Naive thymus-derived CD8-positive, alpha-beta T cell (primary cell): ENCODE measurements at regions not wholly inside any gene's neighbourhood (a gene's known extent, or its start where the extent isn't known, plus 50 kb on each side); places are given as distances from the start of the nearest gene placed in this dataset.

ENCODE experiments used
- ATAC-seq, 2 donors: fragments of 150-1000 bp; cut with Tn5 transposase in 1 of 2; sonication (Bioruptor Pico), chemical (Tn5 transposase) in 1 of 2; 1 replicate in 1 of 2; 2 replicates in 1 of 2; pipeline ENCODE4 v1.10.0; 2021; ENCODE audit warnings: mild to moderate bottlenecking in 2 of 2, moderate library complexity in 2 of 2
- POLR2A ChIA-PET: fragments of 350-600 bp; sonication (Branson Sonifier 250); formaldehyde crosslinking; loops from one replicate; lab custom pipeline; 2021; ENCODE audit warnings: antibody characterized with exemption; lab: Charles Lee
- DNase-seq, 10 donors: peaks; one replicate each; pipeline versions ENCODE4 v3.0.0 to v3.0.0-alpha.2; 2020 to 2022
- H3K27ac Mint-ChIP-seq, 10 donors: one replicate each; pipeline ENCODE4 v1.8.0; 2020 to 2022; ENCODE audit warnings: mild to moderate bottlenecking in 10 of 10, mixed read lengths in 10 of 10, moderate library complexity in 4 of 10, inconsistent platforms in 1 of 10
- H3K27me3 Mint-ChIP-seq, 5 donors: one replicate each; pipeline ENCODE4 v1.8.0; 2021 to 2022; ENCODE audit warnings: mixed read lengths in 5 of 5
- H3K36me3 Mint-ChIP-seq, 3 donors: one replicate each; pipeline ENCODE4 v1.8.0; 2020 to 2022; ENCODE audit warnings: mixed read lengths in 3 of 3, mild to moderate bottlenecking in 2 of 3, inconsistent platforms in 1 of 3
- H3K4me1 Mint-ChIP-seq, 4 donors: one replicate each; pipeline ENCODE4 v1.8.0; 2021 to 2022; ENCODE audit warnings: mixed read lengths in 4 of 4
- H3K4me3 Mint-ChIP-seq, 10 donors: one replicate each; pipeline ENCODE4 v1.8.0; 2020 to 2022; ENCODE audit warnings: mild to moderate bottlenecking in 10 of 10, mixed read lengths in 10 of 10, moderate library complexity in 6 of 10, inconsistent platforms in 1 of 10
- H3K9me3 Mint-ChIP-seq, 9 donors: one replicate each; pipeline ENCODE4 v1.8.0; 2020 to 2022; ENCODE audit warnings: mixed read lengths in 9 of 9, mild to moderate bottlenecking in 3 of 9, inconsistent platforms in 1 of 9, moderate library complexity in 1 of 9

- Mint-ChIP-seq H3K4me3 (no peak overlapping the region), H3K9me3 (peaks cover 0 to 4% (median under 1%) of the 10 kb centered on the region in 9 donors), H3K27me3 (peaks cover 0 to 1% (median 0%) of the 10 kb centered on the region in 5 donors), H3K4me1 (no peaks in the 10 kb centered on the region), H3K36me3 (peaks cover 0 to 5% (median 4%) of the 10 kb centered on the region in 3 donors), H3K27ac (no peak overlapping the region)
- POLR2A ChIA-PET: no interaction called here
- DNase-seq (no peak), ATAC-seq (no peak)
Measured at GRCh38 chr21:15406791-15407190, 323.0 kb upstream of the USP25 start.

- no peak overlapping the region for H3K4me3 Mint-ChIP-seq
- no peak for DNase-seq
Measured at GRCh38 chr21:15407585-15407984, 322.2 kb upstream of the USP25 start.

GRCh38 chr21:15408089-15408488 is 321.7 kb upstream of the USP25 start:
- Mint-ChIP-seq H3K4me1 (no peaks in the 10 kb centered on the region), H3K27me3 (peaks cover 0 to 1% (median 0%) of the 10 kb centered on the region in 5 donors), H3K9me3 (peaks cover 0 to 6% (median 4%) of the 10 kb centered on the region in 9 donors), H3K27ac (no peak overlapping the region), H3K4me3 (no peak overlapping the region), H3K36me3 (peaks cover 0 to 7% (median 7%) of the 10 kb centered on the region in 3 donors)
- POLR2A ChIA-PET: no interaction called here
- ATAC-seq (no peak), DNase-seq (no peak)

More at GRCh38 chr21:15407585-15407984, 322.2 kb upstream of the USP25 start:
- H3K27me3 Mint-ChIP-seq: peaks cover 0 to 1% (median 0%) of the 10 kb centered on the region in 5 donors
- ATAC-seq: no peak
- POLR2A ChIA-PET: no interaction called here
- H3K4me1 Mint-ChIP-seq: no peaks in the 10 kb centered on the region
- peaks cover 0 to 6% (median 4%) of the 10 kb centered on the region in 9 donors for H3K9me3 Mint-ChIP-seq
- no peak overlapping the region for H3K27ac Mint-ChIP-seq
- H3K36me3 Mint-ChIP-seq: peaks cover 0 to 8% (median 7%) of the 10 kb centered on the region in 3 donors

GRCh38 chr21:15409031-15409430 is 320.8 kb upstream of the USP25 start:
- DNase-seq (no peak), ATAC-seq (no peak)
- H3K9me3 Mint-ChIP-seq: peaks cover 0 to 6% (median 4%) of the 10 kb centered on the region in 9 donors
- H3K4me3 Mint-ChIP-seq: no peak overlapping the region
- no peak overlapping the region for H3K27ac Mint-ChIP-seq
- H3K4me1 Mint-ChIP-seq: no peaks in the 10 kb centered on the region
- peaks cover 0 to 7% (median 5%) of the 10 kb centered on the region in 3 donors for H3K36me3 Mint-ChIP-seq
- POLR2A ChIA-PET: no interaction called here
- H3K27me3 Mint-ChIP-seq: peaks cover 0 to 1% (median 0%) of the 10 kb centered on the region in 5 donors

- Mint-ChIP-seq H3K4me1 (no peaks in the 10 kb centered on the region), H3K9me3 (peaks cover 0 to 6% (median 4%) of the 10 kb centered on the region in 9 donors), H3K27me3 (peaks cover 0 to 1% (median 0%) of the 10 kb centered on the region in 5 donors), H3K4me3 (no peak overlapping the region), H3K36me3 (peaks cover 0 to 7% (median 5%) of the 10 kb centered on the region in 3 donors), H3K27ac (no peak overlapping the region)
- DNase-seq: no peak
- POLR2A ChIA-PET: no interaction called here
- ATAC-seq: no peak
Measured at GRCh38 chr21:15410853-15411252, 318.9 kb upstream of the USP25 start.

- H3K4me1 Mint-ChIP-seq: no peaks in the 10 kb centered on the region
- H3K4me3 Mint-ChIP-seq: no peak overlapping the region
- H3K27me3 Mint-ChIP-seq: no peaks in the 10 kb centered on the region
- POLR2A ChIA-PET: no interaction called here
- DNase-seq: no peak
- peaks cover 0 to 7% (median 5%) of the 10 kb centered on the region in 3 donors for H3K36me3 Mint-ChIP-seq
- ATAC-seq: no peak
- peaks cover 0 to 6% (median 4%) of the 10 kb centered on the region in 9 donors for H3K9me3 Mint-ChIP-seq
- no peak overlapping the region for H3K27ac Mint-ChIP-seq
Measured at GRCh38 chr21:15414057-15414456, 315.7 kb upstream of the USP25 start.

- Mint-ChIP-seq H3K4me3 (no peak overlapping the region), H3K4me1 (peaks cover 0 to 3% (median 0%) of the 10 kb centered on the region in 4 donors), H3K9me3 (peaks cover 0 to 6% (median 4%) of the 10 kb centered on the region in 9 donors), H3K27me3 (peaks cover 0 to 3% (median 0%) of the 10 kb centered on the region in 5 donors), H3K27ac (peak overlapping the region in 1 of 10 donors; percentile 4), H3K36me3 (peaks cover 0 to 7% (median 5%) of the 10 kb centered on the region in 3 donors)
- no peak for DNase-seq
- POLR2A ChIA-PET: no interaction called here
- no peak for ATAC-seq
Measured at GRCh38 chr21:15415541-15416261, 314.1 kb upstream of the USP25 start.

GRCh38 chr21:15421441-15421881 is 308.3 kb upstream of the USP25 start:
- Mint-ChIP-seq H3K27me3 (peaks cover 0 to 3% (median 0%) of the 10 kb centered on the region in 5 donors), H3K27ac (no peak overlapping the region), H3K9me3 (no peaks in the 10 kb centered on the region), H3K4me3 (no peak overlapping the region), H3K4me1 (peaks cover 7 to 12% (median 9%) of the 10 kb centered on the region in 4 donors), H3K36me3 (no peaks in the 10 kb centered on the region)
- DNase-seq (no peak), ATAC-seq (no peak)
- POLR2A ChIA-PET: no interaction called here

GRCh38 chr21:15421947-15422346 is 307.8 kb upstream of the USP25 start:
- Mint-ChIP-seq H3K4me1 (peaks cover 7 to 12% (median 9%) of the 10 kb centered on the region in 4 donors), H3K27me3 (peaks cover 0 to 3% (median 0%) of the 10 kb centered on the region in 5 donors), H3K36me3 (no peaks in the 10 kb centered on the region), H3K9me3 (no peaks in the 10 kb centered on the region), H3K4me3 (no peak overlapping the region), H3K27ac (no peak overlapping the region)
- POLR2A ChIA-PET: no interaction called here
- ATAC-seq: no peak
- DNase-seq: no peak

GRCh38 chr21:15422783-15423182 is 307.0 kb upstream of the USP25 start:
- H3K27ac Mint-ChIP-seq: no peak overlapping the region
- H3K36me3 Mint-ChIP-seq: no peaks in the 10 kb centered on the region
- no peak for ATAC-seq
- H3K9me3 Mint-ChIP-seq: no peaks in the 10 kb centered on the region
- H3K4me3 Mint-ChIP-seq: no peak overlapping the region
- POLR2A ChIA-PET: no interaction called here
- no peak for DNase-seq
- H3K4me1 Mint-ChIP-seq: peaks cover 7 to 12% (median 9%) of the 10 kb centered on the region in 4 donors
- peaks cover 0 to 3% (median 0%) of the 10 kb centered on the region in 5 donors for H3K27me3 Mint-ChIP-seq

GRCh38 chr21:15423676-15424445 is 305.9 kb upstream of the USP25 start:
- H3K9me3 Mint-ChIP-seq: no peaks in the 10 kb centered on the region
- no peak for ATAC-seq
- H3K27ac Mint-ChIP-seq: no peak overlapping the region
- H3K36me3 Mint-ChIP-seq: no peaks in the 10 kb centered on the region
- POLR2A ChIA-PET: no interaction called here
- no peak for DNase-seq
- H3K27me3 Mint-ChIP-seq: peaks cover 0 to 3% (median 0%) of the 10 kb centered on the region in 5 donors
- no peak overlapping the region for H3K4me3 Mint-ChIP-seq
- peaks cover 7 to 12% (median 9%) of the 10 kb centered on the region in 4 donors for H3K4me1 Mint-ChIP-seq

GRCh38 chr21:15425049-15425448 is 304.7 kb upstream of the USP25 start:
- ATAC-seq (peak in 1 of 2 donors; percentile 51), DNase-seq (no peak)
- Mint-ChIP-seq H3K9me3 (no peaks in the 10 kb centered on the region), H3K27me3 (peaks cover 0 to 3% (median 0%) of the 10 kb centered on the region in 5 donors), H3K36me3 (no peaks in the 10 kb centered on the region), H3K4me1 (peaks cover 7 to 12% (median 9%) of the 10 kb centered on the region in 4 donors), H3K27ac (peak overlapping the region in 2 of 10 donors; percentile 28 to 68), H3K4me3 (no peak overlapping the region)
- POLR2A ChIA-PET: no interaction called here

- POLR2A ChIA-PET: no interaction called here
- H3K27me3 Mint-ChIP-seq: no peaks in the 10 kb centered on the region
- peaks cover 0 to 5% (median 0%) of the 10 kb centered on the region in 9 donors for H3K9me3 Mint-ChIP-seq
- ATAC-seq (no peak), DNase-seq (no peak)
- H3K4me1 Mint-ChIP-seq: peaks cover 1 to 5% (median 4%) of the 10 kb centered on the region in 4 donors
- H3K27ac Mint-ChIP-seq: no peak overlapping the region
- H3K4me3 Mint-ChIP-seq: no peak overlapping the region
- peaks cover 0 to 8% (median 0%) of the 10 kb centered on the region in 3 donors for H3K36me3 Mint-ChIP-seq
Measured at GRCh38 chr21:15430023-15430422, 299.8 kb upstream of the USP25 start.
